Upper lobe of left lung (tissue), 4 donors: ENCODE measurements at regions not wholly inside any gene's neighbourhood (a gene's known extent, or its start where the extent isn't known, plus 50 kb on each side); places are given as distances from the start of the nearest gene placed in this dataset.

Experiments used
- EP300 ChIP-seq, 4 donors: sonication (generic); formaldehyde crosslinking; IDR thresholded peaks; one replicate each; pipeline ENCODE4 v1.5.1; 2017; ENCODE audit warnings: antibody characterized with exemption in 4 of 4, control low read depth in 2 of 4
- POLR2A ChIP-seq, 4 donors: fragments of 450-650 bp; IDR thresholded peaks; one replicate each; pipeline ENCODE4 v1.5.1; 2016 to 2017; ENCODE audit warnings: antibody characterized with exemption in 4 of 4, mild to moderate bottlenecking in 2 of 4
- TF ChIP-seq, protein P1 (sequence below), 6 experiments: fragments of 450-650 bp in 4 of 6; fragments of 200-600 bp in 2 of 6; sonication (generic) in 2 of 6; IDR thresholded peaks; one replicate each; pipeline ENCODE4 v1.5.1; 2016 to 2019; ENCODE audit warnings: antibody characterized with exemption in 6 of 6

DNA sequence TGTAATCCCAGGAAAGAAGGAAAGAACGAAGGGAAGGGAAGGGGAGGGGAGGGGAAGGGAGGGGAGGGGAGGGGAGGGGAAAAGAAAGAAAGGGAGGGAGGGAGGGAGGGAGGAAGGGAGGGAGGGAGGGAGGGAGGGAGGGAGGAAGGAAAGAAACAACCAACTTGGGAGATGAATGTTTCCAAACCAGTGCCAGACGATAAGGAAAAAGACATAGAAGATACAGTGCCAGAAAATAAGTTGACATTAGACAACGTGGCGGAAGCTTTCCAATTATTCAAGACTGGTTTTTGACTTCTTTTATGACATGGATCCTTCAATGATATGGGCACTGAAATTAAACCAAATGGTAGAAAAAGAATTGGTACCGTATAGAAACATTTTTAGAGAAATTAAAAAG, 181.2 kb upstream of the POU5F2 start:
- TF ChIP-seq, protein P1, sequence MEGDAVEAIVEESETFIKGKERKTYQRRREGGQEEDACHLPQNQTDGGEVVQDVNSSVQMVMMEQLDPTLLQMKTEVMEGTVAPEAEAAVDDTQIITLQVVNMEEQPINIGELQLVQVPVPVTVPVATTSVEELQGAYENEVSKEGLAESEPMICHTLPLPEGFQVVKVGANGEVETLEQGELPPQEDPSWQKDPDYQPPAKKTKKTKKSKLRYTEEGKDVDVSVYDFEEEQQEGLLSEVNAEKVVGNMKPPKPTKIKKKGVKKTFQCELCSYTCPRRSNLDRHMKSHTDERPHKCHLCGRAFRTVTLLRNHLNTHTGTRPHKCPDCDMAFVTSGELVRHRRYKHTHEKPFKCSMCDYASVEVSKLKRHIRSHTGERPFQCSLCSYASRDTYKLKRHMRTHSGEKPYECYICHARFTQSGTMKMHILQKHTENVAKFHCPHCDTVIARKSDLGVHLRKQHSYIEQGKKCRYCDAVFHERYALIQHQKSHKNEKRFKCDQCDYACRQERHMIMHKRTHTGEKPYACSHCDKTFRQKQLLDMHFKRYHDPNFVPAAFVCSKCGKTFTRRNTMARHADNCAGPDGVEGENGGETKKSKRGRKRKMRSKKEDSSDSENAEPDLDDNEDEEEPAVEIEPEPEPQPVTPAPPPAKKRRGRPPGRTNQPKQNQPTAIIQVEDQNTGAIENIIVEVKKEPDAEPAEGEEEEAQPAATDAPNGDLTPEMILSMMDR (IDR thresholded peaks at IDR 0.05) = no peak
- no peak for TF ChIP-seq POLR2A (IDR thresholded peaks at IDR 0.05)
- TF ChIP-seq EP300 (IDR thresholded peaks at IDR 0.05) = no peak
